ENCODE measurements at regions not wholly inside any gene's neighbourhood (a gene's known extent, or its start where the extent isn't known, plus 50 kb on each side); places are given as distances from the start of the nearest gene placed in this dataset.

DNA sequence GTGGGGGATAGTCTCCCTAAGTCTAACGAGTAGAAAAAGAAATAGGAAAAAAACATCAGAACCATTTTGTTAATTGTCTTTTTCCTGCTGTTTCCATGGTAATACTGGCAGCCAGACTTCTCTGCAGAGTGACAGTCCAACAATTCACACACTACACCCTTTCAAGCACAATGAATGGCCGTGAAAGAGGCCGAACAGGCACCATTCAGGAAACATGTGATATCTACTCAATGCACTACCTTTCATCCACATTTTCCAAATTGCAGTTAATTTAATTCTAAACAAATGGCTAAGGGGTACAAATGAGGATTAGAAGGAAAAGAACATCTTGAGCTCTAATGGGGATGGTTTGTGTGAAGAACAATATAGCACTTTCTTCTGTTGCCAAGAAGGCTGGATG is 358.5 kb upstream of the ANKRD30A start:
- TF ChIP-seq POLR2A (IDR thresholded peaks at IDR 0.05), result no peak
- TF ChIP-seq, protein P1, sequence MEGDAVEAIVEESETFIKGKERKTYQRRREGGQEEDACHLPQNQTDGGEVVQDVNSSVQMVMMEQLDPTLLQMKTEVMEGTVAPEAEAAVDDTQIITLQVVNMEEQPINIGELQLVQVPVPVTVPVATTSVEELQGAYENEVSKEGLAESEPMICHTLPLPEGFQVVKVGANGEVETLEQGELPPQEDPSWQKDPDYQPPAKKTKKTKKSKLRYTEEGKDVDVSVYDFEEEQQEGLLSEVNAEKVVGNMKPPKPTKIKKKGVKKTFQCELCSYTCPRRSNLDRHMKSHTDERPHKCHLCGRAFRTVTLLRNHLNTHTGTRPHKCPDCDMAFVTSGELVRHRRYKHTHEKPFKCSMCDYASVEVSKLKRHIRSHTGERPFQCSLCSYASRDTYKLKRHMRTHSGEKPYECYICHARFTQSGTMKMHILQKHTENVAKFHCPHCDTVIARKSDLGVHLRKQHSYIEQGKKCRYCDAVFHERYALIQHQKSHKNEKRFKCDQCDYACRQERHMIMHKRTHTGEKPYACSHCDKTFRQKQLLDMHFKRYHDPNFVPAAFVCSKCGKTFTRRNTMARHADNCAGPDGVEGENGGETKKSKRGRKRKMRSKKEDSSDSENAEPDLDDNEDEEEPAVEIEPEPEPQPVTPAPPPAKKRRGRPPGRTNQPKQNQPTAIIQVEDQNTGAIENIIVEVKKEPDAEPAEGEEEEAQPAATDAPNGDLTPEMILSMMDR (IDR thresholded peaks at IDR 0.05), result no peak
